ENCODE measurements at regions not wholly inside any gene's neighbourhood (a gene's known extent, or its start where the extent isn't known, plus 50 kb on each side); places are given as distances from the start of the nearest gene placed in this dataset.

DNA sequence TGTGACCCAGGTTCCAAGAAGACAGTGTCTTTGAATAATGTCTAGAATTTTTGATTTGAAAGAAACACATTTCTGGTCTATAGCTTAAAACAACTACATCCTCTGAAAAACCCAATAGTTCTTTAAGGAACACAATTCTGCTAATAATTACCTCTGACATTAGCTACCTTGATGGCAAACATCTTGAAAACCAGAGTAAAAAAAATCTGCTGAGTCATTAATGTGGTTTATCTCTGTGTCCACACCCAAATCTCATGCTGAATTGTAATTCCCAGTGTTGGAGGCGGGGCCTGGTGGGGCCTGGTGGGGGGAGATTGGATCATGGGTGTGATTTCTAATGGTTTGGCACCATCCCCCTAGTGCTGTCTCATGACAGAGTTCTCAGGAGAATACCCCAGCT lies 1233.8 kb downstream of the NLGN4X start:
- DNase-seq (no peak), ATAC-seq (no peak)
- intact Hi-C loops (cut with micrococcal nuclease), result no loop called here

DNA sequence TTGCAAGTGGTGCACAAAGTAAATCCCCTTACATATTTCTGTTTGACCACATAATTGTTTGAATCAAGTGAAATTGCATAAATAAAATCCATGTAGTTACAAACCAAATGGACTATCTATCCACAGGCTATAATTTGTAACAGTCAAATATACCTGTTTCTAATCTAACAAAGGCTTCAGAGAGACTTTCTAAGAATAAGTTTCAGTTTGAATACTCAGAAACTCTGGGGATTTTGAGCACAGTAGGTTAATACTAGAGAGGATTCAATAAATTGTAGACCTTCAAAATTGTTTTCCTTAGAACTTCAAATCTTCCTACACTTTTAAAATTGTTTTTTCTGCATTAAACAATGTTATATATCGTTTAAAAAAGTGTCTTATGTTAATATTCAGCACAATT lies 1250.1 kb downstream of the NLGN4X start:
- ATAC-seq, result no peak
- no peak for DNase-seq
- intact Hi-C loops (cut with micrococcal nuclease), result no loop called here

DNA sequence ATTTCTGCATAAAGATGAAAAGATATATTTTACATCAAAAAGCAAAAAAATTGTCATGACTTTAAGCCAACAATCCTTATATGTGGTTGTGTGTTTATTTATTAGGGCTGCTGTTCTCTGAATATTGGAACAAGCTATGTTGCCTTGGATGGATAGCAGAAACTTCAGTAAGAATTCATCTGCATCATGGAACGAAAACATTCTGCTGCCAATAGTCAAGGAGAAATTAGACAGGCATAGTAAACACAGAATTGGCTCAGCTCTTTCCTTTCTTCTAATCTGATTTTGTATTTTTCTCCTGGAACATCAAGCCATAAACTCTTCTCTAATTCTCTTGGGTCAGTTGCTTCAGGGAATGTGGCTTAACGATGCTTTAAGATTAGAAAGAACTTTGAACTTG lies 1257.0 kb downstream of the NLGN4X start:
- DNase-seq (no peak), ATAC-seq (no peak)
- intact Hi-C loops (cut with micrococcal nuclease), result no loop called here

DNA sequence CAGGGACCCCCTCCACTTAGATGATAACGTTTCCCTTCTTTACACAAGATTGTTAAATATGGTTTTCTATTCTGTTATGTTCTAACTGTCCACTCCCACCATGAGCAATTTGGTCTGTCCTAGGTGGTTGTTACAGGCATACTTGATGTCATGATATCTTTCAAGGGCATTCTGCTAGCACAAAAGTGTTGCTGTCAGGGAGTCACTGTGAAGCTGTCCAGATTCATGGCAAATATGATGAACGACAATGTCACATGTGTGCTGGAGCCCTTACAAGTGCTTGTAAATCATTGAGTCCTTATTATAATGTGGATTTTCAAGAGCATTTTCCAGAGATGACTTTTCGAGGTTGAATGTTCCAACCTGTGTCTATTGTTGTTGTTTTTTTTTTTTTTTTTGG lies 1250.7 kb upstream of the PRKX start:
- intact Hi-C loops (cut with micrococcal nuclease), result no loop called here
- DNase-seq, result no peak
- no peak for ATAC-seq

DNA sequence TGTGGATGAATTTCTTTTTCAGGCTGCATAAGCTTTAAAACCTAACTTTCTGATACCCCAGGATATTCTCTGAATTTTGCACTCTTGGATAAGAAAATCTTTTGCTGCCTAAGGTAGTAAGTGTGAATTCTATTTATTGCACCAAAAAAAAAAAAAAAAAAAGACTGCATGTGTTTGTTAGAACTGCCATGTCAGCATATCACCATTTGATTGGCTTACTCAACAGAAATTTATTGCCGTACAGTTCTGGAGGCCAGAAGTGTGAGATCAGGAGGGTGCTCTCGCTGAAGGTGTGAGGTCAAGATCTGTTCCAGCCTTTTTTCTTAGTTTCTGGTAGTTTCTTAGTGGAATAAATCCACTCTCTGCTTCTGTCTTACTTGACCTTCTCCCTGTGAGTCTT lies 1250.0 kb upstream of the PRKX start:
- intact Hi-C loops (cut with micrococcal nuclease), result no loop called here
- DNase-seq (no peak), ATAC-seq (no peak)

DNA sequence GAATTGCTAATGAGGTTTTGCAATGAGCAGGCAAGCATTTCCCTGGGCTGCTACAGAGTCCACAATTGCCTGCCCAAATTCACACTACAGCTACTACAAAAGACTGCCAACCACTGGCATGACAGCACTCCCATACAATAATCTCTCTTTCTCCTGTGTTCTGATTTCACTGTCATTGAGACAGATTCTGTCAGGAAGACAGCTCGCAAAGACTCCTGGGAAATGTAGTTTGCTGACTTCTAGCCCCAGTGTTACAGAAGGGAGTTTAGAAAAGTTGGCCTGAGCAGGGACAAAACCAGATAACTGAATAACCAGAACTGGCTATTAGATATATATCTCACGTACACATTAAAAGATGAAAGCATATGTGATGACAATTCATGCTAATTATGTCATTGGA lies 1231.3 kb upstream of the PRKX start:
- intact Hi-C loops (cut with micrococcal nuclease), result no loop called here
- ATAC-seq (no peak), DNase-seq (no peak)

DNA sequence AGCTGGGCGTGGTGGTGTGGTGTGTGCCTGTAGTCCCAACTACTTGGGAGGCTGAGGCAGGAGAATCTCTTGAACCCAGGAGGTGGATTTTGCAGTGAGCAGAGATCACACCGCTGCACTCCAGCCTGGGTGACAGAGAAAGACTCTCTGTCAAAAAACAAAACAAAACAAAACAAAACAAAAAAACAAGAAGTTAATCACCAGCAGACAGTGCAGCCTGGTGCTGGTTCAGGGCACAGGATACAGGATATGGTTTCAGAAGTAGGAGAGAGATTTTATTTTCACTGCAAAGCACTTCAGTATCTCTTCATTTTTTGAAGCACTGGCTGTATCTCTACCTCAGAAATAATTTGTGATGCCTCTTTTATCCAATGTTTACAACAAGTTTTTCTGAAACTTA lies 1222.9 kb upstream of the PRKX start:
- ATAC-seq (no peak), DNase-seq (no peak)
- intact Hi-C loops (cut with micrococcal nuclease), result no loop called here

DNA sequence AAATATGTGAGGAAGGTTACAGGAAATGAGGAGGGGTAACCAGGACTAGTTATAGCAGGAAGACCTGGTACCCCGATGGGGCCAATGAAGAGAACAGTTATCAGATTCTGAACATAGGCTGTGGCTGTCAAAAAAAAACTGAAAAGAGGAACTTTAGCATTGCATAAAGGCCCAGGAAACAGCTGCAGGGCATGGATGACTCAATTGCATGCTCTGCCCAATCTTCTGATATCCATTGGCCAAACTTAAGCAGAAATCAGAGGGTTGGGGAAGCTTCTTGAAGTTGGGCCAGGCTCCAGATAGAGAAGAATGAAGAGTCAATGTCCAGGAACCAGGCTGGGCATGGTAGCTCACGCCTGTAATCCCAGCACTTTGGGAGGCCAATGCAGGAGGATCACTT lies 1222.4 kb upstream of the PRKX start:
- intact Hi-C loops (cut with micrococcal nuclease), result no loop called here
- no peak for DNase-seq
- peak; percentile 51 for ATAC-seq

DNA sequence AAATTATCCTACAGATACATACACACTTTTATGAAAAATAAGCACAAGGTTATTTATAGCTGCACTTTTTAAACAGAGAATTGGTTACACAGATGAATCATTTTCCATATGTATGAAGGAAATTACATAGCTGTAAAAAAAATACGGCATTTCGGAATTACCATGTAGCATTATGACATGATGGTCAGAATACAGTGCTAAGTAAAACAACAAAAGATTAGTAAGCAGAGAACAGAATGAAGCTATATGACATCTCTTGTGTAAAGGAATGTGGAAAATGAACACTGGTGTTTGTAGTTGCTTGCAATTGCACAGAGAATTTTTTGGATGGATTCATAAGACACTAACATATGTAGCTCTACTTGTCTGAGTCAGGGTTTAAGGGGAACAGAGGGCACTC lies 1222.0 kb upstream of the PRKX start:
- no peak for DNase-seq
- intact Hi-C loops (cut with micrococcal nuclease), result no loop called here
- ATAC-seq, result no peak

DNA sequence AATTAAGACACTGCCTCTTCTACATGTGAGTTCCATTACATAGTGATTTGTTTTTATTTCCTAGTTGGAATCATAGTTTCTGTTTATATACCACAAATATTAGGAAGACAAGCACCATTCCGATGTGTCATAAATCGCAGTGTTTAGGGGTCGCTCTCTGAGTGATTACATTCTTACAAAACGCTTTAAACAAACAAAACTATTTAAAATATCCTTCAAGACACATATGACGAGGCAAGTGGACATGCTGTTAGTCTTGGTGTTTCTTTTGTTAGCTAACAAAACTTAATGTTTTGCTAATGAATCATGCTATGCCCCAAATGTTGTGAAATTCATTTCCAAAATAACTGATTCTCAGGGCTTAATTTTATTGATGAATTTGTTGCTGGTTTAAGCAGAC lies 1219.3 kb upstream of the PRKX start:
- ATAC-seq (no peak), DNase-seq (no peak)
- intact Hi-C loops (cut with micrococcal nuclease), result no loop called here

DNA sequence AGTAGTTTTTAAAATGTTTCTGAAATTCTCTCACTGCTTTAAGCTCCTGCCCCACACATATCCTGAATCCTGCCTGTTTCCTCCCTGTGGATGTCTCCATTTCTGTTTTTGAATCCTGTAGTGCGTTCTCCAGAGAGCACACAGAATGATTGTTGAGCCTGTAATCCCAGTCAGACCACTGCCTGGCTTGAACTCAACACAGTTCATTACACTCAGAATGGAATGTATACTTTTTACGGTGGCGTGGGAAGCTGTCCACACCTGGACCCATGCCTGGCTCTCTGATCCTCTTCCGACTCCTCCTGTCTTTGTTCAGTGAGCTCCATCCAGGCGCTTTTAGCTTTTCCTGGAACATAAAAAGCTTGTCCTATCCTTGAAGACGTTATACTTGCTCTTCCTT lies 1217.0 kb upstream of the PRKX start:
- intact Hi-C loops (cut with micrococcal nuclease), result no loop called here
- DNase-seq (no peak), ATAC-seq (no peak)

DNA sequence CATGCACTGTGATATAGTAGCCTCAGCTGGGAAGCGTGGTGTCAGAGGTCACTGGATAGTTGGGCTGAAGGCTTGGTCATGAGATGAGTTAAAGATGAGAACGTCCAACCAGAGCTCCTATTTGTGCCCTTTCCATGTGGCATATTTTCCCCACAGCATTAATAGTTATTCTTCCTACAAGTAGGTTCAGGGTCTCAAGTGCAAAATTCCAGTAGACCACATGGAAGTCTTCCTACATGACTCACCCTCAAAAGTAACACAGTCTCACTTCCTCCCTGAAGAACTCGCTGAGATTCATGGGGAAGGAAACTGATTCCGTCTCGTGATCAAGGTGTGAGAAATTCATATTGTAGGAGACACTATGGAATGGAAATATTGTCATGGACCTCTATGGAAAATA lies 1212.5 kb upstream of the PRKX start:
- DNase-seq, result no peak
- ATAC-seq, result no peak
- intact Hi-C loops (cut with micrococcal nuclease), result no loop called here

DNA sequence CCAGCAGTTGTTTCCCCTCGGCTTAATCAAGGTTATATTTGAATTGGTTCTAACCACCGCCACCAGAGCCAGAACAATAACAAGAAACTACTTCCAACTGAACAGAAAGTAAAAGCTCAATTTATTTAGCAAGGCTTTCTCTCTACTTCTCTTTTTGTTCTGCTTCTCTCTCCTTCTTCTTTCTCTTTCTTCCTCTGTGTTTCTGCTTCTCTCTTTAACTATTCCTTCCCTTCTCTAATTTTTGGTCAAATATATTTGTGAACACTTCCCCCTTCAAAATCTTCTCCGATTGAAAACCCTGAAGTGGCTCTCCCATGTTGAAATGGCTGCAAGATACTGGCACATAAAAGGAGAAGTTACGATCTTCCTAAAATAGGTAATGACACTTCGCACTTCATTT lies 1195.9 kb upstream of the PRKX start:
- ATAC-seq, result no peak
- intact Hi-C loops (cut with micrococcal nuclease), result no loop called here
- no peak for DNase-seq

DNA sequence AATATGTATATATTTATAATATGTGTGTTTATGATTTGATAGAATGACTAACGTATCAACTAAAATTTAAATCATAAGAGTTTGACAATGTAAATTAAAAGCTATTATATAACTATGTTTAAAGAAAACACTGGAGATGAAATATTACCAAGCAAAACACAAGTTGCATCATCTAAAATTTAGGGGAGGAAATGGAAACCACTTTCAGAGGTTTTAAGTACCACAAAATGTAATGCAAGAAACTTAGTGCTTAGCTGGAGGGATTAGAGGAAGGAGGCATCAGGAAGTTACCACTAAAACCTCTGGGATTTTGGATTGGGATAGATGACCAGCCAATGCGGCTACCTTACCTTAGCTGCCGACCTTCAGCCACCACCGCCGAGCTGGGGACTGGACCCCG lies 1192.1 kb upstream of the PRKX start:
- intact Hi-C loops (cut with micrococcal nuclease), result no loop called here
- ATAC-seq (no peak), DNase-seq (no peak)

DNA sequence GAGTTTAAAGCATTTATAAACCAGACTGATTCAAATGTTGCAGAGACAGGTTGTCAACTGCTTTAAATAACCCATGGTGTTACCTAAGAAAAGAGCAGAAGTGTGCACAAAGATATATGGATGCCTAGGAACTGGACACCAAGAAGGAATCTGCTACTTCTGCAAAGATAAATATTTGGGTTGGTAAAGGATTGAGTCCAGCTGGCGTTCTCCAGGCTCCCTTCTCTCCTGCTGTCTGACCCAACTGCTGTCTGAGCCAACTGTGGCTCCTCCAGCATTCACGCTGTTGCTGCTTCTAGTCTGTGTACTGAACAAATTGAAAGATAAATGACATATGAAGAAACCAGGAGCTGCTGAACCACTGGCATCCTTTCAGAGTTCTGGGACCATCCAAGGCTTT lies 1167.8 kb upstream of the PRKX start:
- DNase-seq (no peak), ATAC-seq (no peak)
- intact Hi-C loops (cut with micrococcal nuclease), result no loop called here

DNA sequence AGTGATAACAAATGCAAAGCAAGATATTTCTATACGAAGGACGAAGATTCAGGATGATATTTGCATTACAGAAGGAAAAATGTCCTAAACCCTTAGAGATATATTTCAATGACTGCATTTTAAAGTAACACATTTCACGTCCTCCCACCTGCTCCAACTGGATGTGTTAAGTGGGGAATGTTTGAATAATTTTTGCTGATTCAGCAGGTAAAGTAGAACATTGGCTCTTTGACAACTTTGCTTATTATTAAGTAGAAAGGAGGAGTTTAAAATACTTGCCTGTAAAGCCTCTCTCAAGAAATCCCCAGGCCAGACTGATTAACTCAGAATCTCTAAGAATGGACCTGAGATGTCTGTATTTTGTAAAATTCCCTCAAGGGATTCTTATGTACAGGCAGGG lies 1165.2 kb upstream of the PRKX start:
- DNase-seq, result no peak
- ATAC-seq, result no peak
- intact Hi-C loops (cut with micrococcal nuclease), result no loop called here

DNA sequence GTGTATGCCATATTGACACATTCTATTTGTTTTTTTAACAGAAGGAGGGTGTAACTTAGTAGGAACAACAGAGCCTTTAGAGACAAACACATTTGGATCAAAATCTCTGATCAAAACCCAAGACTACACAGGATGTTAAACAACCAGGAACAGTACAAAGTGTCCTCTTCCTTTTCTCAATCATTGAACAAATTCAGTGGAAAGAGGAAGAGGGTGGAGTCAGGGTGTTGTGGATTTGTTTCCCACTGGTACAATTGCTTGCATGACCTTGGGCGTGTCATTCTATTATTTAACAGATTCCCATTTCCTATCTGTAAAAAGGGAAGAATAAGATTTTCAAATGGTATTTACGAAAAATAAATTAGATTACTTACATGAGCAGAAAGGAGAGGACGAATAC lies 1162.8 kb upstream of the PRKX start:
- DNase-seq (no peak), ATAC-seq (peak; percentile 37)
- intact Hi-C loops (cut with micrococcal nuclease), result no loop called here

DNA sequence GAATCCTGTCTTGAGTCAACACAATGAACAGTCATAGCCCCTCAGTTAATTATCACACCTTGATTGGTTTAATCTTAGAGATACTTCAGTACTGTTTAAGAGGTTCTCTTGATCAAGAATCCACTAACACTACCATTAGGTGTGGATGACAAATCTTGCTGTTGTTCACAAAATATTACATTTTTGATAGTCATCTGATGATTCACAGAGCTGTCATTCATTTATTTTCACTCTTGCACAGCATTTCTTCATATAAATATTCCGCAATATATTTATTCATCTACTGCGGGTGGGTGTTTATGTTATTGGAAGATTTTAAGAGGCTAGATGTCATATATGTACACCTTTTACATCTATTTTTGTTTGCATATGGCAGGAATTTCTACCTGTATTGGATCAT lies 1138.1 kb upstream of the PRKX start:
- ATAC-seq, result no peak
- intact Hi-C loops (cut with micrococcal nuclease), result no loop called here
- no peak for DNase-seq

DNA sequence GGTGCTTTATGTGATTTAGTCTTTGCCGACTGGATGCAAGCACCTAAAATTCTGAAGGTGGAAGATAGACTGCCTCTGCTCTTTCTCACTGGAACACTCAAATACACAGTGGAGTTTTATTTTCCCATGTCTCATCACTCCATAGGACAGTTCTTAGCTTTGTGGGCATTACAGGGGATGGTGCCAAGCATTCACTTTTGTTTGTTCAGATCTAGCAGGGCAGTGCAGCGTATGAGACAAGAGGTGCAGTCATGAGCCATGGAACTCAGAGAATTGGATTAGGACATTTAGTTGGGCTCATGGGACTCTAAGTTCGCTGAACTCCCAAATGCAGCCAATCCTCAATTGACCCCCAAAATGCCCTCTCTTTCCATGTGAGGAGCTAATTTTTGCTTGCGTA lies 1136.9 kb upstream of the PRKX start:
- intact Hi-C loops (cut with micrococcal nuclease), result no loop called here
- no peak for ATAC-seq
- DNase-seq, result no peak

DNA sequence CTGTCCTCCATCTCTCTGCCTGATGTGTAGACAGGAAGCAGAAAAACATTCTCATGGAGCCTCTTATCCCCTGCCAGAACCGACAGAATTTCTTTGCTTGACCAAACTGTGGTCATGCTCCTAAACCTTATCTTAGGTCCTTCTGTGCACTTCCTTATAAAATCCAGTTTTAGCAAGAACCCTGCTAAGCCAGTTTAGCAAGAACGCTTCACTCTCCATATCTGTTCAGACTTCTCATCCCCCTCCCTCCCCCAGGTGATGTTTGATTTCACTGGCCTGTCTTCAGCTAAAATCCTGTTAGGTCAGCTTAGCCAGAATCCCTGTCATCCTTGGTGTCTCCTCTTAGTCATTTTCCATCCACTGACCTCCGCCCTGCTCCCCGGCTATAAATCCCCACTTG lies 1130.9 kb upstream of the PRKX start:
- ATAC-seq, result no peak
- intact Hi-C loops (cut with micrococcal nuclease), result no loop called here
- no peak for DNase-seq

DNA sequence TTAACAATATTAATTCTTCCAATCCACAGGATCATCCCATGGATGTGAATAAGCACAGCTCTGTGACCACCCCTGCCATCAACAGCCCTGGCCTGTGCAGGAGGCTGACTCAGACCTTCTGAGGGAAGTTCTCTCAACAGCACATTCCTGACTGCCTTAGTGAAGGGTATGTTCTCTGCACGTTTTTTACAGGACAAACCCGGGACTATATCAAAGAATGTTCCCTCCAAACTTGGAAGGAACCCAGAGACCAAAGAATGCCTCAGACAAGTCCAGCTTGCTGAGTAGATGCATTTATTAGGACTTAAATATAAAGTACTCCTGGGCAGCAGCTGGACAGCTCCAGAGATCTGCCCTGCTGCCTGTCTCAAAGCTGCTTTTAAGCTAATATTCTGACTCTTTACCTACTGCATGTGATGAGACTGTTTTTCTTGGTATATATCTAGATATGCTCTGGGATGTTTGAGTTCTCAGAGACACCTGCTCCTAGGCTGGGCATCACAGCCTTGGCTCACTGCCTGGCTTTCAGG lies 1127.8 kb upstream of the PRKX start:
- DNase-seq, result no peak
- no peak for ATAC-seq
- intact Hi-C loops (cut with micrococcal nuclease), result no loop called here

DNA sequence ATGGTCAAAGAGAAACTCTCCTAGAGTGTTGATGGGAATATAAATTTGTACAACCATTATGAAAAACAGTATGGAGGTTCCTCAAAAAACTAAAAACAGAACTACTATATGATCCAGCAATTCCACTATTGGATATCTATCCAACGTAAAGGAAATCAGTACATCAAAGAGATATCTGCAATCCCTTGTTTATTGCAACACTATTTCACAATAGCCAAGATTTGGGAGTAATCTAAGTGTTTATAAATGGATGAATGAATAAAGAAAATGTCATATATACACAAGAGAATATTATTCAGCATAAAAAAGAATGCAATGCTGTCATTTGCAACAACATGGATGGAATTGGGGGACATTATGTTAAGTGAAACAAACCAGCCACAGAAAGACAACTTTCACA lies 1118.1 kb upstream of the PRKX start:
- no peak for ATAC-seq
- intact Hi-C loops (cut with micrococcal nuclease), result no loop called here
- no peak for DNase-seq
